ENCODE measurements at regions not wholly inside any gene's neighbourhood (a gene's known extent, or its start where the extent isn't known, plus 50 kb on each side); places are given as distances from the start of the nearest gene placed in this dataset.

DNA sequence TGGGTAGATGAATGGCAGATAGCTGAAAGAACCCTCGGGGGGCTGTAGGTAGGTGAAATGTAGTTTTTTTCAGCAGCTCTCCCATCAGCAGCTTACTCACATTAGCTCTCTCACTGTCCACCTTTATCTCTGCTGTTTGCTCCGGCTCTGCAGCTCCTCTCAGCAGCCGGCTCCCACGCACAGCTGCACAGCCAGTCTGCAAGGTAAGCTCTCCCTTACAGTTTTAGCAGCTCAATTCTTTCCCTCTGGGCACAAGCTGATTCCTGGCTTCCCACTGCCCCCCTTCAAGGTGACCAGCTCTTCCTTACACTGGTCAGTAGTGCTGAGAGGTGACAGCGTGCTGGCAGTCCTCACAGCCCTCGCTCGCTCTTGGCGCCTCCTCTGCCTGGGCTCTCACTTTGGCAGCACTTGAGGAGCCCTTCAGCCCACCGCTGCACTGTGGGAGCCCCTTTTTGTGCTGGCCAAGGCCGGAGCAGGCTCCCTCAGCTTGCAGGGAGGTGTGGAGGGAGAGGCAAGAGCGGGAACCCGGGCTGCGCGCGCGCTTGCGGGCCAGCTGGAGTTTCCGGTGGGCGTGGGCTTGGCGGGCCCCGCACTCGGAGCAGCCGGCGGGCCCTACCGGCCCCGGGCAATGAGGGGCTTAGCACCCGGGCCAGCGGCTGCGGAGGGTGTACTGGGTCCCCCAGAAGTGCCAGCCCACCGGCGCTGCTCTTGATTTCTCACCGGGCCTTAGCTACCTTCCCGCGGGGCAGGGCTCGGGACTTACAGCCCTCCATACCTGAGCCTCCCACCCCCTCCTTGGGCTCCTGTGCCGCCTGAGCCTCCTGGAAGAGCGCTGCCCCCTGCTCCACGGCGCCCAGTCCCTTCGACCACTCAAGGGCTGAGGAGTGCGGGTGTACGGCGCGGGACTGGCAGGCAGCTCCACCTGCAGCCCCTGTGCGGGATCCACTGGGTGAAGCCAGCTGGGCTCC is 393.6 kb downstream of the CENPC start:
- TF ChIP-seq POLR2A (IDR thresholded peaks at IDR 0.05; ENCODE audit: low read depth, low read length) = no peak
- TF ChIP-seq EZH2 (IDR thresholded peaks at IDR 0.05; ENCODE audit: borderline replicate concordance, low read depth, low read length, severe bottlenecking) = no peak
- TF ChIP-seq, protein P1, sequence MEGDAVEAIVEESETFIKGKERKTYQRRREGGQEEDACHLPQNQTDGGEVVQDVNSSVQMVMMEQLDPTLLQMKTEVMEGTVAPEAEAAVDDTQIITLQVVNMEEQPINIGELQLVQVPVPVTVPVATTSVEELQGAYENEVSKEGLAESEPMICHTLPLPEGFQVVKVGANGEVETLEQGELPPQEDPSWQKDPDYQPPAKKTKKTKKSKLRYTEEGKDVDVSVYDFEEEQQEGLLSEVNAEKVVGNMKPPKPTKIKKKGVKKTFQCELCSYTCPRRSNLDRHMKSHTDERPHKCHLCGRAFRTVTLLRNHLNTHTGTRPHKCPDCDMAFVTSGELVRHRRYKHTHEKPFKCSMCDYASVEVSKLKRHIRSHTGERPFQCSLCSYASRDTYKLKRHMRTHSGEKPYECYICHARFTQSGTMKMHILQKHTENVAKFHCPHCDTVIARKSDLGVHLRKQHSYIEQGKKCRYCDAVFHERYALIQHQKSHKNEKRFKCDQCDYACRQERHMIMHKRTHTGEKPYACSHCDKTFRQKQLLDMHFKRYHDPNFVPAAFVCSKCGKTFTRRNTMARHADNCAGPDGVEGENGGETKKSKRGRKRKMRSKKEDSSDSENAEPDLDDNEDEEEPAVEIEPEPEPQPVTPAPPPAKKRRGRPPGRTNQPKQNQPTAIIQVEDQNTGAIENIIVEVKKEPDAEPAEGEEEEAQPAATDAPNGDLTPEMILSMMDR (IDR thresholded peaks at IDR 0.05; ENCODE audit: extremely low read depth in 1 of 2, insufficient read depth in 1 of 2, low read depth in 1 of 2, low read length in 2 of 2) = no peak
- TF ChIP-seq, protein P2, sequence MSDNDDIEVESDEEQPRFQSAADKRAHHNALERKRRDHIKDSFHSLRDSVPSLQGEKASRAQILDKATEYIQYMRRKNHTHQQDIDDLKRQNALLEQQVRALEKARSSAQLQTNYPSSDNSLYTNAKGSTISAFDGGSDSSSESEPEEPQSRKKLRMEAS (IDR thresholded peaks at IDR 0.05; ENCODE audit: insufficient read depth, insufficient read length) = no peak
- TF ChIP-seq POLR2AphosphoS5 (IDR thresholded peaks at IDR 0.05; ENCODE audit: insufficient read depth, low read depth, low read length) = no peak

All from endothelial cell of umbilical vein (primary cell).